Astrocyte of the spinal cord (primary cell): ENCODE measurements at regions not wholly inside any gene's neighbourhood (a gene's known extent, or its start where the extent isn't known, plus 50 kb on each side); places are given as distances from the start of the nearest gene placed in this dataset.
"Not testable (repeated sequence)": the region's sequence is repeated elsewhere in the genome, so short reads cannot be mapped to it uniquely, and the experiment has no call there.

Source experiments
- DNase-seq: peaks from one replicate; pipeline ENCODE4 v3.0.0; 2011; ENCODE audit warnings: low read depth, low spot score
- H3K4me3 ChIP-seq: 2 replicates; pipeline ENCODE4 v1.5.1; 2011; ENCODE audit warnings: low read depth, mild to moderate bottlenecking, low read length, moderate library complexity
- CTCF ChIP-seq: IDR thresholded peaks from 2 replicates; pipeline ENCODE4 v1.5.1; 2012; ENCODE audit warnings: low read depth, mild to moderate bottlenecking, low read length, inconsistent platforms
- in situ Hi-C: cut with HindIII; loops from 2 replicates; pipeline ENCODE4 v1.10.0; 2017; ENCODE audit warnings: low sequenced_read_pairs

- in situ Hi-C loops = no loop called here
- no peak for TF ChIP-seq CTCF
- DNase-seq = no peak
- no peak overlapping the region for H3K4me3 ChIP-seq
Observed at GRCh38 chr18:30160124-30160523, 882.4 kb downstream of the DSC3 start.

- no peak for TF ChIP-seq CTCF
- DNase-seq = no peak
- no peak overlapping the region for H3K4me3 ChIP-seq
- in situ Hi-C loops = no loop called here
Observed at GRCh38 chr18:30150586-30151250, 891.8 kb downstream of the DSC3 start.

DNA sequence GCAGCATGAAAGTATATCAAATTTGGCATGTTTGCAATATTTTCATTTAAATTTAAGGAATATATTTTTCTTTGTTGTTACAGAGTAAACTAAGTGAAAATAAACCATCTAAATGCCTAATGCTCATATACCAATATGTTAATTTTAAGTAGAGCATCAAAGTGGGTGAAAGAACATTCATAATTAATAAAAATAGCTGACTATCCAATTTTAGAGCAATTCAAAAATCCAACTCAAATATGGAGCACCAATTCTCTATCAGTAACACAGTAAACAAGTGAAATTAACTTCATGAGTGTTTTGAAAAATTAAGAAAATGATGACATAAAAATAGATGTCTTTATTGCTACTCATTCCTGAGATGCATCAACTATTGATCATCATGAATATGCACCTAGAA is 893.0 kb downstream of the DSC3 start:
- in situ Hi-C loops = no loop called here
- no peak for TF ChIP-seq CTCF
- DNase-seq = no peak
- H3K4me3 ChIP-seq = no peak overlapping the region

- in situ Hi-C loops = no loop called here
- DNase-seq = no peak
- TF ChIP-seq CTCF = no peak
- no peak overlapping the region for H3K4me3 ChIP-seq
Observed at GRCh38 chr18:30142870-30143269, 899.7 kb downstream of the DSC3 start.

- no peak overlapping the region for H3K4me3 ChIP-seq
- TF ChIP-seq CTCF = no peak
- no peak for DNase-seq
- in situ Hi-C loops = no loop called here
Observed at GRCh38 chr18:30142248-30142647, 900.3 kb downstream of the DSC3 start.

GRCh38 chr18:30141506-30141905 is 901.0 kb downstream of the DSC3 start:
- in situ Hi-C loops, H3K4me3 ChIP-seq, DNase-seq: not testable (repeated sequence)

- no peak overlapping the region for H3K4me3 ChIP-seq
- in situ Hi-C loops = no loop called here
- no peak for DNase-seq
- no peak for TF ChIP-seq CTCF
Observed at GRCh38 chr18:30139631-30140287, 902.8 kb downstream of the DSC3 start.
